ENCODE measurements at regions not wholly inside any gene's neighbourhood (a gene's known extent, or its start where the extent isn't known, plus 50 kb on each side); places are given as distances from the start of the nearest gene placed in this dataset.

DNA sequence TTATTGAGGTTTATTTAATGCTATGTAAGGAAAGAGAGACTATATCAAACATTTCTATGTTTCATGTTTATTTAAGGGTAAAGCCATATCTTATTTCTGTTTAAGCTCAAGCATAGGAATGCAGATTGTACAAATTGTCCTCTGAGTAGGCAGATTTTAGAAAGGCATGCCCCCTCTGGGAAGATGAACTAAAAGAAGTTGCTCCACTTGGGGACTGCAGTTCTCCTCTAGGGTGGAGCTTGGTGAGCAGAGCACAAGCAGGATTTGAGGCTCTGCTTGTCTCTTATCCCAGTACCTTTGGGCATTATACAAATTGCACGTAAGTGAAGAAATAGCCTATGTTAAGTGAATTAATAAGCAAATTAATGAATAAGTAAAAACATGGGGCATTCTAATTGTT is 96.2 kb upstream of the PDE3A start:
- ATAC-seq (ENCODE audit: poor library complexity) (no peak), DNase-seq (no peak)
- Histone ChIP-seq H3K27ac (ENCODE audit: low read depth in 1 of 2, low read length in 2 of 2) (no peak overlapping the region), H3K9me3 (ENCODE audit: control insufficient read depth in 1 of 2, insufficient read depth in 1 of 2, low read length in 2 of 2) (no peaks in the 10 kb centered on the region), H3K36me3 (ENCODE audit: insufficient read depth, low read length) (no peaks in the 10 kb centered on the region), H3K4me1 (ENCODE audit: insufficient read depth, low read length) (no peaks in the 10 kb centered on the region), H3K27me3 (ENCODE audit: control insufficient read depth in 1 of 2, insufficient read depth in 2 of 2, low read length in 2 of 2) (no peaks in the 10 kb centered on the region), H3K4me3 (ENCODE audit: low read length) (no peak overlapping the region)
- no peak overlapping the region for H3K27ac Mint-ChIP-seq
- H3K4me1 Mint-ChIP-seq (ENCODE audit: low read depth), result no peaks in the 10 kb centered on the region
- POLR2A ChIA-PET, result no interaction called here
- H3K27me3 Mint-ChIP-seq, result no peaks in the 10 kb centered on the region
- no peak overlapping the region for H3K4me3 Mint-ChIP-seq
- CTCF ChIA-PET, result no interaction called here
- intact Hi-C loops (cut with DNase I, micrococcal nuclease), result no loop called here
- H3K36me3 Mint-ChIP-seq (ENCODE audit: low read depth), result no peaks in the 10 kb centered on the region
- TF ChIP-seq, protein P1, sequence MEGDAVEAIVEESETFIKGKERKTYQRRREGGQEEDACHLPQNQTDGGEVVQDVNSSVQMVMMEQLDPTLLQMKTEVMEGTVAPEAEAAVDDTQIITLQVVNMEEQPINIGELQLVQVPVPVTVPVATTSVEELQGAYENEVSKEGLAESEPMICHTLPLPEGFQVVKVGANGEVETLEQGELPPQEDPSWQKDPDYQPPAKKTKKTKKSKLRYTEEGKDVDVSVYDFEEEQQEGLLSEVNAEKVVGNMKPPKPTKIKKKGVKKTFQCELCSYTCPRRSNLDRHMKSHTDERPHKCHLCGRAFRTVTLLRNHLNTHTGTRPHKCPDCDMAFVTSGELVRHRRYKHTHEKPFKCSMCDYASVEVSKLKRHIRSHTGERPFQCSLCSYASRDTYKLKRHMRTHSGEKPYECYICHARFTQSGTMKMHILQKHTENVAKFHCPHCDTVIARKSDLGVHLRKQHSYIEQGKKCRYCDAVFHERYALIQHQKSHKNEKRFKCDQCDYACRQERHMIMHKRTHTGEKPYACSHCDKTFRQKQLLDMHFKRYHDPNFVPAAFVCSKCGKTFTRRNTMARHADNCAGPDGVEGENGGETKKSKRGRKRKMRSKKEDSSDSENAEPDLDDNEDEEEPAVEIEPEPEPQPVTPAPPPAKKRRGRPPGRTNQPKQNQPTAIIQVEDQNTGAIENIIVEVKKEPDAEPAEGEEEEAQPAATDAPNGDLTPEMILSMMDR (IDR thresholded peaks at IDR 0.05), result no peak
- no peaks in the 10 kb centered on the region for H3K9me3 Mint-ChIP-seq

DNA sequence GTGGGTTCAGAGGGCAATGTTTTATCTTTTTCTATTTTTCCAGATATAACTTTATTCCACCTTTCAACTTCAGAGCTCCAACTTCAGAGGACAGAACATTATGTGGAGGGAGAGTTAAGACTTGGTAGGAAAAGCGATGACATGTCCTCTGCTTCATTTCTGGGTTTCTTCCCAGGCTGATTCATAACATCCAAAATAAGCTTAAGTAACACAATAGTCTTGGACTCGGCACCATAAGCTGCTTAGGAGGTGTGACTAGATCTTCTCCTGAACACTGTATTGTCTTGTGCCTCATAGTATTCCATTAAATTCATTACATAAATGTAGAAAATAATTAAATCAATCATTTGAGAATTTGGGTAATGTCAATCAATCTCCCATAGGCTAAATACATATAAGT is 95.5 kb upstream of the PDE3A start:
- H3K27me3 ChIP-seq (ENCODE audit: control insufficient read depth in 1 of 2, insufficient read depth in 2 of 2, low read length in 2 of 2), result no peaks in the 10 kb centered on the region
- no peak overlapping the region for H3K4me3 ChIP-seq (ENCODE audit: low read length)
- H3K4me1 Mint-ChIP-seq (ENCODE audit: low read depth), result no peaks in the 10 kb centered on the region
- no peak overlapping the region for H3K4me3 Mint-ChIP-seq
- CTCF ChIA-PET, result no interaction called here
- no peaks in the 10 kb centered on the region for H3K27me3 Mint-ChIP-seq
- intact Hi-C loops (cut with DNase I, micrococcal nuclease), result no loop called here
- POLR2A ChIA-PET, result no interaction called here
- no peaks in the 10 kb centered on the region for H3K4me1 ChIP-seq (ENCODE audit: insufficient read depth, low read length)
- TF ChIP-seq, protein P1 (IDR thresholded peaks at IDR 0.05), result no peak
- H3K36me3 ChIP-seq (ENCODE audit: insufficient read depth, low read length), result no peaks in the 10 kb centered on the region
- H3K9me3 ChIP-seq (ENCODE audit: control insufficient read depth in 1 of 2, insufficient read depth in 1 of 2, low read length in 2 of 2), result no peaks in the 10 kb centered on the region
- no peaks in the 10 kb centered on the region for H3K36me3 Mint-ChIP-seq (ENCODE audit: low read depth)
- H3K27ac Mint-ChIP-seq, result no peak overlapping the region
- ATAC-seq (ENCODE audit: poor library complexity) (no peak), DNase-seq (no peak)
- H3K9me3 Mint-ChIP-seq, result no peaks in the 10 kb centered on the region
- H3K27ac ChIP-seq (ENCODE audit: low read depth in 1 of 2, low read length in 2 of 2), result no peak overlapping the region

GRCh38 chr12:20274008-20274407 is 94.3 kb upstream of the PDE3A start:
- no peaks in the 10 kb centered on the region for H3K36me3 ChIP-seq (ENCODE audit: insufficient read depth, low read length)
- H3K27me3 Mint-ChIP-seq, result no peaks in the 10 kb centered on the region
- POLR2A ChIA-PET, result no interaction called here

More at GRCh38 chr12:20274008-20274407, 94.3 kb upstream of the PDE3A start:
- Histone ChIP-seq H3K27me3 (ENCODE audit: control insufficient read depth in 1 of 2, insufficient read depth in 2 of 2, low read length in 2 of 2) (no peaks in the 10 kb centered on the region), H3K4me3 (ENCODE audit: low read length) (no peak overlapping the region), H3K4me1 (ENCODE audit: insufficient read depth, low read length) (no peaks in the 10 kb centered on the region), H3K9me3 (ENCODE audit: control insufficient read depth in 1 of 2, insufficient read depth in 1 of 2, low read length in 2 of 2) (no peaks in the 10 kb centered on the region), H3K27ac (ENCODE audit: low read depth in 1 of 2, low read length in 2 of 2) (no peak overlapping the region)
- Mint-ChIP-seq H3K4me1 (ENCODE audit: low read depth) (no peaks in the 10 kb centered on the region), H3K27ac (no peak overlapping the region), H3K9me3 (no peaks in the 10 kb centered on the region), H3K4me3 (no peak overlapping the region), H3K36me3 (ENCODE audit: low read depth) (no peaks in the 10 kb centered on the region)
- TF ChIP-seq, protein P1 (IDR thresholded peaks at IDR 0.05), result no peak
- ATAC-seq (ENCODE audit: poor library complexity), result no peak
- CTCF ChIA-PET, result no interaction called here
- no peak for DNase-seq
- intact Hi-C loops (cut with DNase I, micrococcal nuclease), result no loop called here

All from CD4-positive, alpha-beta T cell (primary cell).